ENCODE measurements at regions not wholly inside any gene's neighbourhood (a gene's known extent, or its start where the extent isn't known, plus 50 kb on each side); places are given as distances from the start of the nearest gene placed in this dataset.
"Not testable (repeated sequence)": the region's sequence is repeated elsewhere in the genome, so short reads cannot be mapped to it uniquely, and the experiment has no call there.

- TF ChIP-seq POLR2A (IDR thresholded peaks at IDR 0.05); CTCF (IDR thresholded peaks at IDR 0.05 in 8 of 11, conservative IDR thresholded peaks at IDR 0.05 in 3 of 11): not testable (repeated sequence)
Observed at GRCh38 chr4:43659547-43659946, 767.0 kb downstream of the GRXCR1 start.
